GM12878 (cell line): ENCODE measurements at regions not wholly inside any gene's neighbourhood (a gene's known extent, or its start where the extent isn't known, plus 50 kb on each side); places are given as distances from the start of the nearest gene placed in this dataset.

Source experiments
- ETV6 ChIP-seq, 2 experiments: fragments of 450-650 bp in 1 of 2; IDR thresholded peaks in 1 of 2; conservative IDR thresholded peaks in 1 of 2; 2 replicates each; pipeline ENCODE4 v1.6.1; 2014; ENCODE audit warnings: antibody characterized with exemption in 1 of 2, borderline replicate concordance in 1 of 2, low read depth in 1 of 2, mild to moderate bottlenecking in 1 of 2, moderate library complexity in 1 of 2
- FOS ChIP-seq: IDR thresholded peaks from 3 replicates; pipeline ENCODE4 v1.6.1; 2011; ENCODE audit warnings: borderline replicate concordance; ENCODE audit not compliant: insufficient read length; ENCODE audit errors: extremely low read depth
- FOXM1 ChIP-seq: IDR thresholded peaks from 2 replicates; pipeline ENCODE4 v1.6.1; 2012; ENCODE audit warnings: low read depth, mild to moderate bottlenecking, inconsistent platforms, low read length, moderate library complexity
- HDAC6 ChIP-seq: fragments of 200-600 bp; sonication (generic); IDR thresholded peaks from one replicate; pipeline ENCODE4 v1.8.0; 2017; ENCODE audit warnings: antibody characterized with exemption; ENCODE audit not compliant: unreplicated experiment
- NFIC ChIP-seq: IDR thresholded peaks from 2 replicates; pipeline ENCODE4 v1.6.1; 2012; ENCODE audit warnings: low read depth, mild to moderate bottlenecking, inconsistent platforms, low read length, moderate library complexity
- NRF1 ChIP-seq: conservative IDR thresholded peaks from 2 replicates; pipeline ENCODE4 v1.6.1; 2011; ENCODE audit warnings: mild to moderate bottlenecking, low read depth, low read length, improper control_type of control experiment
- POLR2A ChIP-seq: IDR thresholded peaks from 2 replicates; pipeline ENCODE4 v1.6.1; 2011; ENCODE audit warnings: low read depth, mild to moderate bottlenecking, low read length
- POLR2AphosphoS5 ChIP-seq: IDR thresholded peaks from 2 replicates; pipeline ENCODE4 v1.6.1; 2011; ENCODE audit warnings: mild to moderate bottlenecking, low read length, inconsistent platforms
- RBBP5 ChIP-seq: fragments of 200-600 bp; sonication (generic); conservative IDR thresholded peaks from 2 replicates; pipeline ENCODE4 v1.6.1; 2016
- ZNF384 ChIP-seq: IDR thresholded peaks from 2 replicates; pipeline ENCODE4 v1.6.1; 2012; ENCODE audit warnings: low read depth, mild to moderate bottlenecking, low read length, improper control_type of control experiment, borderline replicate concordance
- TF ChIP-seq, protein P1 (sequence below): fragments of 450-650 bp; IDR thresholded peaks from 2 replicates; pipeline ENCODE4 v1.6.1; 2018; ENCODE audit warnings: borderline replicate concordance, mild to moderate bottlenecking; ENCODE audit not compliant: partially characterized antibody
- TF ChIP-seq, protein P2 (sequence below), 3 experiments: IDR thresholded peaks in 2 of 3; conservative IDR thresholded peaks in 1 of 3; 2 replicates each; pipeline ENCODE4 v1.5.1; 2011; ENCODE audit warnings: low read depth in 3 of 3, low read length in 3 of 3, mild to moderate bottlenecking in 3 of 3, control low read depth in 2 of 3, moderate library complexity in 2 of 3, inconsistent platforms in 1 of 3, mixed read lengths in 1 of 3; ENCODE audit not compliant: control insufficient read depth in 2 of 3, insufficient read depth in 1 of 3; ENCODE audit errors: extremely low read depth in 1 of 3
- TF ChIP-seq, protein P3 (sequence below): IDR thresholded peaks from 2 replicates; pipeline ENCODE4 v1.6.1; 2012; ENCODE audit warnings: low read depth, low read length, improper control_type of control experiment
- TF ChIP-seq, protein P4 (sequence below): IDR thresholded peaks from 2 replicates; pipeline ENCODE4 v1.6.1; 2011; ENCODE audit warnings: low read depth, low read length, improper control_type of control experiment, borderline replicate concordance

DNA sequence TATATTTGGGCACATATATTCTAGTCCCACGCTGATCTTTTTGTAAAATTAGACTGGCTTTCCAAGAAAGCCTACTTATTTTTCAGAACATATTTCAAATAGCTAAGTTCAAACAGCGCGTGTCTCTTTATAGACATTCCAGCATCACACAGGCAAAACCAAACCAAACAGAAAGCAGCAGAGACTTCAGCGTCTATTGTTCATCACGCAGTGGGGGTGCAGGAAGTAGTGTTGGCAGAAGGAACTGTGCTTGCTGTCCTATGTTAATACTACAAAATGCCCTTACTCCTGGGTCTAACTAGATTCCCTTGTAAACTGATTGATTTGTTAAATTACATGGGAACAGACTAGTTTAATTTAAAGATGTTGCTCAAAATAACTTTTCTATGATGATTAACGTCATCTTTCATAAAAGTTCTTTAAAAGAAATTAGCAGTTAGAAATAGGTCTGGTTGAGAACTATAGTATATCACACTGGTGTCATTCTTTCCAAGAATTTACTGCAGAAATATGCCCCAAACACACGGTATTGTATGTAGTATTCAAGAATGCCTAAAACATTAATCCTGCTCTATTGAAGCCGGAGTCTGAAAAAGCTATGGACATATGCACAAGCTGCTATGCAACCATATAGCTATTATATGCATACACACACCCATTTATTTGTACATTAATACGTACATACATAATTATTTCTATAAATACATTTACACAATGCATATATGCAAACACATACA lies 436.3 kb downstream of the CBLN2 start:
- TF ChIP-seq RBBP5 (no peak), POLR2AphosphoS5 (no peak), POLR2A (no peak), ETV6 (conservative IDR thresholded peaks at IDR 0.05 in 1 of 2, IDR thresholded peaks at IDR 0.05 in 1 of 2; ENCODE audit: borderline replicate concordance in 1 of 2, low read depth in 1 of 2) (no peak), HDAC6 (no peak), NFIC (no peak), NRF1 (no peak), FOXM1 (no peak), ZNF384 (no peak), FOS (no peak)
- TF ChIP-seq, protein P1, sequence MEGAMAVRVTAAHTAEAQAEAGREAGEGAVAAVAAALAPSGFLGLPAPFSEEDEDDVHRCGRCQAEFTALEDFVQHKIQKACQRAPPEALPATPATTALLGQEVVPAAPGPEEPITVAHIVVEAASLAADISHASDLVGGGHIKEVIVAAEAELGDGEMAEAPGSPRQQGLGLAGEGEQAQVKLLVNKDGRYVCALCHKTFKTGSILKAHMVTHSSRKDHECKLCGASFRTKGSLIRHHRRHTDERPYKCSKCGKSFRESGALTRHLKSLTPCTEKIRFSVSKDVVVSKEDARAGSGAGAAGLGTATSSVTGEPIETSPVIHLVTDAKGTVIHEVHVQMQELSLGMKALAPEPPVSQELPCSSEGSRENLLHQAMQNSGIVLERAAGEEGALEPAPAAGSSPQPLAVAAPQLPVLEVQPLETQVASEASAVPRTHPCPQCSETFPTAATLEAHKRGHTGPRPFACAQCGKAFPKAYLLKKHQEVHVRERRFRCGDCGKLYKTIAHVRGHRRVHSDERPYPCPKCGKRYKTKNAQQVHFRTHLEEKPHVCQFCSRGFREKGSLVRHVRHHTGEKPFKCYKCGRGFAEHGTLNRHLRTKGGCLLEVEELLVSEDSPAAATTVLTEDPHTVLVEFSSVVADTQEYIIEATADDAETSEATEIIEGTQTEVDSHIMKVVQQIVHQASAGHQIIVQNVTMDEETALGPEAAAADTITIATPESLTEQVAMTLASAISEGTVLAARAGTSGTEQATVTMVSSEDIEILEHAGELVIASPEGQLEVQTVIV = no peak
- TF ChIP-seq, protein P2, sequence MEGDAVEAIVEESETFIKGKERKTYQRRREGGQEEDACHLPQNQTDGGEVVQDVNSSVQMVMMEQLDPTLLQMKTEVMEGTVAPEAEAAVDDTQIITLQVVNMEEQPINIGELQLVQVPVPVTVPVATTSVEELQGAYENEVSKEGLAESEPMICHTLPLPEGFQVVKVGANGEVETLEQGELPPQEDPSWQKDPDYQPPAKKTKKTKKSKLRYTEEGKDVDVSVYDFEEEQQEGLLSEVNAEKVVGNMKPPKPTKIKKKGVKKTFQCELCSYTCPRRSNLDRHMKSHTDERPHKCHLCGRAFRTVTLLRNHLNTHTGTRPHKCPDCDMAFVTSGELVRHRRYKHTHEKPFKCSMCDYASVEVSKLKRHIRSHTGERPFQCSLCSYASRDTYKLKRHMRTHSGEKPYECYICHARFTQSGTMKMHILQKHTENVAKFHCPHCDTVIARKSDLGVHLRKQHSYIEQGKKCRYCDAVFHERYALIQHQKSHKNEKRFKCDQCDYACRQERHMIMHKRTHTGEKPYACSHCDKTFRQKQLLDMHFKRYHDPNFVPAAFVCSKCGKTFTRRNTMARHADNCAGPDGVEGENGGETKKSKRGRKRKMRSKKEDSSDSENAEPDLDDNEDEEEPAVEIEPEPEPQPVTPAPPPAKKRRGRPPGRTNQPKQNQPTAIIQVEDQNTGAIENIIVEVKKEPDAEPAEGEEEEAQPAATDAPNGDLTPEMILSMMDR (IDR thresholded peaks at IDR 0.05 in 2 of 3, conservative IDR thresholded peaks at IDR 0.05 in 1 of 3; ENCODE audit: control insufficient read depth in 2 of 3, extremely low read depth in 1 of 3, insufficient read depth in 1 of 3, low read depth in 3 of 3, low read length in 3 of 3) = no peak
- TF ChIP-seq, protein P3, sequence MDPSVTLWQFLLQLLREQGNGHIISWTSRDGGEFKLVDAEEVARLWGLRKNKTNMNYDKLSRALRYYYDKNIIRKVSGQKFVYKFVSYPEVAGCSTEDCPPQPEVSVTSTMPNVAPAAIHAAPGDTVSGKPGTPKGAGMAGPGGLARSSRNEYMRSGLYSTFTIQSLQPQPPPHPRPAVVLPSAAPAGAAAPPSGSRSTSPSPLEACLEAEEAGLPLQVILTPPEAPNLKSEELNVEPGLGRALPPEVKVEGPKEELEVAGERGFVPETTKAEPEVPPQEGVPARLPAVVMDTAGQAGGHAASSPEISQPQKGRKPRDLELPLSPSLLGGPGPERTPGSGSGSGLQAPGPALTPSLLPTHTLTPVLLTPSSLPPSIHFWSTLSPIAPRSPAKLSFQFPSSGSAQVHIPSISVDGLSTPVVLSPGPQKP = no peak
- TF ChIP-seq, protein P4, sequence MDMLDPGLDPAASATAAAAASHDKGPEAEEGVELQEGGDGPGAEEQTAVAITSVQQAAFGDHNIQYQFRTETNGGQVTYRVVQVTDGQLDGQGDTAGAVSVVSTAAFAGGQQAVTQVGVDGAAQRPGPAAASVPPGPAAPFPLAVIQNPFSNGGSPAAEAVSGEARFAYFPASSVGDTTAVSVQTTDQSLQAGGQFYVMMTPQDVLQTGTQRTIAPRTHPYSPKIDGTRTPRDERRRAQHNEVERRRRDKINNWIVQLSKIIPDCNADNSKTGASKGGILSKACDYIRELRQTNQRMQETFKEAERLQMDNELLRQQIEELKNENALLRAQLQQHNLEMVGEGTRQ = no peak
